SK-N-DZ (cell line): ENCODE measurements at regions not wholly inside any gene's neighbourhood (a gene's known extent, or its start where the extent isn't known, plus 50 kb on each side); places are given as distances from the start of the nearest gene placed in this dataset.

Source experiments
- DNase-seq: peaks from one replicate; pipeline ENCODE4 v3.0.0-alpha.2; 2015; ENCODE audit warnings: low spot score

GRCh38 chr15:36458411-36458810, 121.0 kb upstream of the CDIN1 start:
- no peak for DNase-seq

- DNase-seq: no peak
Observed at GRCh38 chr15:36465304-36465703, 114.1 kb upstream of the CDIN1 start.

DNA sequence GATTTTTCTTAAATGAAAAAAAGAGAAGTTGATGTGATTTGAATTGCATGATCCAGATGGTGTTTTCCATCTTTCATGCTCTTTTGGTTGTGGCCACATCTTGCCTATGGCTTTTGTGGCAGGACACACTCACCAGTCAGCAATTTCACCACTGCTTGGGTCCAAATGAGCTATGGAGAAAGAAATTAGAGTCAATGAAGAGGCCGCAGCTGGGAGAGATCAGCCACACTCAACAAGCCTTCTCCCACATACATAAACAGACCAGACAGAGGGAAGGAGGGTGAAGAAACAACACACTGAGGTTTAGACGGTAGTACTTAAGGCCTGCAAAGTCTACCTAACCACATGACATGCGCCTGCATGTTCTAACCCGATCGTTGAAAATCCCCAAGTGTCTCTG, 110.7 kb upstream of the CDIN1 start:
- DNase-seq: no peak

DNA sequence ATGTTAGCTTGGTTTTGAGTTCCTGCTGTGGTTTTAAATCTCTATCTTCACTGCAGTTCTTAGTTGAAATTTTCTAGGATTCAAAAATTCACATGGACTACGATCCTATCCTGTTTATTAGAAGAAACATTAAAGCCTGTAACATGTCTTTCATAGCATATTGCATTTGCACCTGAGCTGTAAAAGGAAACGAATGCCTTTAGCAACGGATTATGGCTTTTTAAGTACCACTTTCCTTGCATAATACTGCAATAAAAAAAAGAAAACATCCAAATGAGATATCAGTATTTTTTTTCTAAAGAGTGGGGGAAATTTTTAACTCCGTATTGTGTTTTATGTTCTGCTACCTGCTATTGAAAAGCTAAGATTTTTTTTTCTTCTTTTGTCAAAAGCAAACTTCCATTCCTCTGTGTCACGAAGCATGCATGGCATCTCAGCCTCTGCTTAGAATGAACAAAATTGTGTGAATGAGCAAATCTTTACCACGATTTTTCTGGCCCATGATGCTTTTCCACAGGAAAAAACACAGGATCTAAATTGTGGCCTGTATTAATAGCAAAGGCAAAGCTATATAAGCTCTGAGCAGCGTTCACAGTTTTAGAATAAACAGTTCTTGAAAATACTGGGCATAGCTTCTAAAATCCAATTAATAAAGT, 110.0 kb upstream of the CDIN1 start:
- DNase-seq: no peak

- DNase-seq: no peak
Observed at GRCh38 chr15:36472672-36473071, 106.8 kb upstream of the CDIN1 start.

GRCh38 chr15:36478561-36478960, 100.9 kb upstream of the CDIN1 start:
- no peak for DNase-seq

GRCh38 chr15:36479200-36479896, 100.1 kb upstream of the CDIN1 start:
- DNase-seq: no peak

GRCh38 chr15:36481156-36481555, 98.3 kb upstream of the CDIN1 start:
- DNase-seq: no peak

GRCh38 chr15:36483409-36483808, 96.0 kb upstream of the CDIN1 start:
- DNase-seq: no peak

DNA sequence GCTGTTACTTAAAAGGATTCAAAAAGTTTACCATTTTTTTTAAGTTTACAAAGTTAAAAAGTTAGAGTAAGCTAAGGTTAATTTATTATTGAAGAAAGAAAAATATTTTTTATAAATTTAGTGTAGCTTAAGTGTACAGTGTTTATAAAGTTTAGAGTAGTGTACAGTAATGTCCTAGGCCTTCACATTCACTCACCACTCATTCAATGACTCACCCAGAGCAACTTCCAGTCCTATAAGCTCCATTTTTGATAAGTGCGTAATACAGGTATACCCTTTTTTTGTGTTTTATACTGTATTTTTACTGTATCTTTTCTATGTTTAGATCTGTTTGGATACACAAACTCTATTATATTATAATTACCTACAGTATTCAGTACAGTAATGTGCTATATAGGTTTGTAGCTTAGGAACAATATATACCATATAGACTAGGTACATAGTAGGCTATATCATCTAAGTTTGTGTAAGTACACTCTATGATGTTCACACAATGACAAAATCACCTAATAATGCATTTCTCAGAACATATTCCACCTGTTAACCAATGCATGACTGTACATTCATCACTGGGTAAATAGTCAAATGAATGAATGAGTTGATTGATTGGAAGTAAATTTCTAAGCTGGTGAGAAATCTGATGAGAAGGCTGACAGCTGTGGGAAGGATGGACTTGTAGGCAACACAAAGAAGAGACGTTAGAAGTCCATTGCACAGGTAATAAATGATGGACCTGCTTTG, 95.2 kb upstream of the CDIN1 start:
- no peak for DNase-seq

DNA sequence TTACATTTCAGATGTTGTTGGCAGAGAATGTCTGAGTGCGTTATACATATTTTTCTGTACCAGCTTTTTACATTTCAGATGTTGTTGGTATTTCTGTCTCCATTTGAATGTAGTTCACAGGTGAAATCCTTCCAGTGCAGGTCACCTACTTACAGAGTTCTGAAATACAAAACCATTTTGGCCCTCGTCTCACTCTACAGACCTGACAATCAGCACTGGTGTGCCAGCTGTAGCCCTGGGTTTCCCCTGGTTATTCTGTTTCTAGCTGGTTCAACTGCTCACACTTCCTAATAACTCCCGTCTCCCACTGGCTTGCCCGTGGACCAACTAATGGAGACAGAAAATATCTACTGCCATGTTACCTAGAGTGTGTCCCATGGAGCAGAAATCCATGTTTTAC, 87.5 kb upstream of the CDIN1 start:
- no peak for DNase-seq

DNA sequence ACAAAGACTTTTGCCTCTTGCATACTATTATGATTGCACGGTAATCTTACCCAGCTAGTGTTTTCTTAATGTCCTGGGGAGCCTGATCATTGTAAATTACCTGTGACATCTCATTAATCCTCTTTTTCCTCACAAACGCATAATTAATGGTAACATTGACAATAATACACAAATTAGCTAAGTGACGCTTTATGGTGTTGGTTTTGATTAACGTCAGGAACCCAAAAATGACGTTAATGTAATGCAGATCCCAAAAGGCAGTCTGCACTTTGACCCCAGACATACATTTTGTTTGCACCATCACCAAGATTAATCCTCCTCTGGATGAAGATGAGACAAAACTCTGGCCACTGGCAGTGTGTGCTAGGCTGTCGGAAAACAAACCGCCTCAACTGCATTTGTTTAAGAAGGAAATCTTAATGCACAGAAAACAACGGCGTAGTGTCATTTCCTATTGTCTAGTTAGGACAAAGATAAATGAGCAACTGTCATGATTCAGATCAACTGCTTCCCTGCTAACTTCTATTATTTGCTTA, 83.9 kb upstream of the CDIN1 start:
- DNase-seq: peak; percentile 43

- no peak for DNase-seq
Observed at GRCh38 chr15:36497901-36498300, 81.5 kb upstream of the CDIN1 start.

DNA sequence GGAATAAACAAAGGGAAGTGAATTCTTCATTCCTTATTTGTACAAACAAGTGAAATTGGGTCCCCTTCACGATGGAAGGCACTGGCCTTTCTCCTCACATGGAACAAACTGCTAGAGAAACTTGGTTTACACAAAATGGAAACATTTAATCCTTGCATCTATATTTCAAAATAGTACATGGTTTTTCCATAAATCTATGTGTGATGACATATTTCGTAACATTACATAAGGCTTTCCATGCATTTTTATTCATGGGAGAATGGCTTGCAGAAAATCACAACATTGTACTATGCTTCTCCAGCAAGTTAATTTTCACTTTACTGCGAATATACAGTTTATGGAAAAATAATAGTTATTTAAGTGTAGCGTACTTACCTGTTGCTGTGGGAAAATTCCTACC, 81.0 kb upstream of the CDIN1 start:
- DNase-seq: no peak

DNA sequence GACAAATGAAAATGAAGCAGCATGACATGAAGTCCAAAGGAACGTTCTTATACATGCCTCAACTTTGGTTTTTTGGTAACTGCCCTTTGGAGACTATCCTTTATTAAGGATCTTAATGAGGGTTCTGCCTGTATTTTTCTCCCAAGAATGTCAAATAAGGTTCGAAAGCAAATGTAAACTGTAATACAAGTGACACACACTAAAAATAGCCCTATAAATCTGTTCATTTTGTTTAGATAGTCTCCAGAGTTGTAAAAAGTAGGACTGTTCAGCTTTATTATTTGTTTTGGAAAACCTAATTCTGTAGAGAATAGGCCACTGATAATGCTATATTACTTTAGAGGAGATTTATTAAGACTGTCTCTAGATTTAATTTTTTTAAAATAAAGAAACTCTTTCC, 80.5 kb upstream of the CDIN1 start:
- no peak for DNase-seq

- DNase-seq: no peak
Observed at GRCh38 chr15:36499412-36500389, 79.7 kb upstream of the CDIN1 start.

- peak; percentile 81 for DNase-seq
Observed at GRCh38 chr15:36501063-36501678, 78.3 kb upstream of the CDIN1 start.

DNA sequence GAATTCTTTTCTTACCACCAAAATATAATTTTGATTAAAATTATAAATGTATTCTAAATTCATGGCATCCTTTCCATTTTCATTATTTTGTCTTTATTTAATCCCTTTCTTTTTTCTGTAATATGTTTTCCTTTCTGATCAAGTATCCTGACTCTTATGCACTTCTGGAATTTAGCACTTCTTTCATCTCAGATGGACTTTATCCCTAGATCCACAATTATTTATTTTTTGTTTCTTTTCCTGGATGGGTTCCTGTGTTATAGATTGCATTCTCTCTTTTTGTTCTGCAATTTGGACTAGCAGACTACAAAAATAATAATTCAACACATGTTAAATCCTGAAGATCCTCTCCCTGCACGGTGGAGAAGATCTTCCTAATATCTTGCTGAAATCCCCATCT, 76.9 kb upstream of the CDIN1 start:
- no peak for DNase-seq

GRCh38 chr15:36506733-36507356, 72.6 kb upstream of the CDIN1 start:
- no peak for DNase-seq

GRCh38 chr15:36507458-36507857, 72.0 kb upstream of the CDIN1 start:
- no peak for DNase-seq
